ENCODE measurements at regions not wholly inside any gene's neighbourhood (a gene's known extent, or its start where the extent isn't known, plus 50 kb on each side); places are given as distances from the start of the nearest gene placed in this dataset.

GRCh38 chr21:31566064-31566463 is 93.4 kb upstream of the SOD1 start:
- no peak for DNase-seq

DNA sequence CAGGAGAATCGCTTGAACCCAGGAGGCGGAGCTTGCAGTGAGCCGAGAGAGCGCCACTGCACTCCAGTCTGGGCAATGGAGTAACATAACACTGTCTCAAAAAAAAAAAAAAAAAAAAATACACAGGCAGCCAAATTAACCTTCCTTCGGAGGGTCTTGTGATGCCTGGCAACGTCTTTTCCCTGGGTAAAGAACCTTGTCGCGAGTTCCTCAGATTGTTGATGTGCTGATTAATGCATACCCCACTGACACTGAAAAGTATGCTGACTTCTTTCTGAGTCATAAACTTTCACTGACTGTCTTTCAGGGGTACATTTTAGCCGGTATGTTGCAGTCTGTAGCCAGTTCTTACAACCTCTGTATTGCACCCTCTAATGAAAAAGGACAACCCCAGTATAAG is 95.1 kb upstream of the SOD1 start:
- DNase-seq, result no peak

DNA sequence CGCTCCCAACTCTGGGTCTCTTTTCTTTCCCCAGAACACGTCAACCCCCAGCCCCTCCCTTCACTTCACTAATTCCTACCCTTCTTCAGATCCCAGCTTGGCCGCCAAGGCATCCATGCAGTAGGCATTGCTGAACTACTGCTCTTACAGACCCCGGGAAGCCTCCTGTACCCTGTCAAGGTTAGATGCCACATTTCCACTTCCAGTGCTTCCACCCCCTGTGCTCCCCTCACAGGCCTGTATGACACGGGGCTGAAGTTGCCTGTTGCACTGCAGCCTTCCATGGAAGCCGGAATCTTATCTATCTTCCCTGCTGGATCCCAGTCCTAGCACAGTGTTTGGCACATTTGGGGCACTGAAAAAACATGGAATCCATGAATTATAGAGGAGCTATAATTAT is 99.0 kb upstream of the SOD1 start:
- DNase-seq, result no peak

GRCh38 chr21:31559368-31560119 is 99.9 kb upstream of the SOD1 start:
- peak; percentile 95 for DNase-seq

GRCh38 chr21:31558962-31559367 is 100.5 kb upstream of the SOD1 start:
- DNase-seq, result peak; percentile 96

- peak; percentile 29 for DNase-seq
These were observed 101.1 kb upstream of the SOD1 start for GRCh38 chr21:31558189-31558961.

- peak; percentile 7 for DNase-seq
These were observed 101.9 kb upstream of the SOD1 start for GRCh38 chr21:31557421-31558188.

GRCh38 chr21:31556662-31557061 is 102.8 kb upstream of the SOD1 start:
- no peak for DNase-seq

DNA sequence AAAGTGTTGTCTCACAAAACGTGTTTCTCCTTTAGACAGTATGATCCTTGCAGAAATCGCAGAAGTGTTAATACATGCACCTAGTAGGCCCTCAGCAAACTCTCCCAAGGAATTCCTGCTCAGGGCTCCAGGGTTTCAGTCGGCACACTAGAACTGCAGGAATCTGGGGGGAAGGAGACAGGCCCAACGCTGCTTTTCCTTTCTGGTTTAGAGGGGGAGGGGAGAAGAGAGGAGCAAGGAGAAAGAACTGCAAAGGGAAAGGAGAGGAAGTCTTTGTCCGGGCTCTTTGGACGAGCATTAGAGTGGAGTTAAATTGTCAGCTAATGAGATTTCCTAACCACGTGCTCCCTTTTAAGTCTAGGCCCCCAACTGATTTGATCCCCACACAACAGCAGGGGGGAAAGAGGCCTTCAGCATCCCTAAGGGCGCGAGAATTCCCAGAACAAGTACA is 103.7 kb upstream of the SOD1 start:
- no peak for DNase-seq

DNA sequence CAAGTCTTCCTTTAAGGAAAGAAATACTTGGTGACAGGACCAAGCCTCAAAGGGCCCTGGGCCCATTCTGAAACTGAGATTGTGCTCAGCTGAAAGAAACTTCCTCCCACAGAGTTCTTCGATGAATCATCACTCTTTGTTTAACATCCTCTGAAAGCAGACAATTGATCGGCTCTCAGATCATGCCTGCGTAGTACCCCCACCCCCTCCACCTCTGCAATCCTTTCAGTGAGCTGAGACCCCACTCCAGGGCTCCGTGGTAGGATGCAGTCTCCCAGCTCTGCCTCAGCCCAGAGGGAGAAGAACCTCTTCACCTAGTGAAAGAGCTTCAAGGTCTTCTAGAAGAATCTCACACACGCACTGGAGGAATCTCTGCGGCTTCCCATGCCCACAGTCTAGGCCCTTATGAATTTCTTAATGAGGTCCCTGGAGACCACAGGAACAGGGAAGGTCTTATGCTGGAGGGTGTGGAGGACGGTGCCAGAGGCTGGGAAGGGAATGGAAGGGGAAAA is 104.9 kb upstream of the SOD1 start:
- DNase-seq, result no peak

GRCh38 chr21:31553926-31554325 is 105.6 kb upstream of the SOD1 start:
- DNase-seq, result no peak

GRCh38 chr21:31553461-31553860 is 106.0 kb upstream of the SOD1 start:
- DNase-seq, result no peak

GRCh38 chr21:31552826-31553225 is 106.7 kb upstream of the SOD1 start:
- DNase-seq, result no peak

GRCh38 chr21:31550070-31550469 is 109.4 kb upstream of the SOD1 start:
- DNase-seq, result no peak

- no peak for DNase-seq
These were observed 110.8 kb upstream of the SOD1 start for GRCh38 chr21:31548688-31549087.

DNA sequence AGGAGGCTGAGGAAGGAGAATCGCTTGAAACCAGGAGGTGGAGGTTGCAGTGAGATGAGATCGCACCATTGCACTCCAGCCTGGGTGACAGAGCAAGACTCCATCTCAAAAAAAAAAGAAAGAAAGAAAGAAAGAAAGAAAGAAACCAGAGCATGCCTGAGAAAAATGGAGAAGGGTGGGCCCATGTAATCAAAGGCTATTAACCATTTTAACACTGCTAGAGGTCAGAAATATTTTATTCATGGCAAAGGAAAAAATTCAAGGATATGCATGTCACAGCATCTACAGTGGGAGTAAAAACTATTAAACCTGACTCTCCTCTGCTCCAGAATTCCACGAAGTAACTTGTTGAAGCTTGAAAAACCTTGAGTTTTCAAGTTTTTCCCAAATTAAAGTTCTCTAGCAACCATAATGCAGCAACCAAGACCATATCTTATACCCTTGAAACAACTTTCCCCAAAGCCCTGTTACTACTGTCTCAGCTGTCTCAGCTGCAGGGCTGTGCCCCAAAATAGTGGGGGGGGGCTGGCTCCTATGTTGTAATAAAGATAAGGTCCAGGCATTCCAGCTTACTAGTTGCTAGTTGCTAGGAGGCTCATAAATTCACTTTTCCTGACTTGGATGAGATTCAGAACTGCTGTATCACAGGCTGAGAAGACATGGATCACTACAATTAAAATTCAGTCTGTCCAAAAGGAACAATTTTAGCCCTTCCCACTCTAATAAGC is 112.9 kb upstream of the SOD1 start:
- DNase-seq, result no peak

DNA sequence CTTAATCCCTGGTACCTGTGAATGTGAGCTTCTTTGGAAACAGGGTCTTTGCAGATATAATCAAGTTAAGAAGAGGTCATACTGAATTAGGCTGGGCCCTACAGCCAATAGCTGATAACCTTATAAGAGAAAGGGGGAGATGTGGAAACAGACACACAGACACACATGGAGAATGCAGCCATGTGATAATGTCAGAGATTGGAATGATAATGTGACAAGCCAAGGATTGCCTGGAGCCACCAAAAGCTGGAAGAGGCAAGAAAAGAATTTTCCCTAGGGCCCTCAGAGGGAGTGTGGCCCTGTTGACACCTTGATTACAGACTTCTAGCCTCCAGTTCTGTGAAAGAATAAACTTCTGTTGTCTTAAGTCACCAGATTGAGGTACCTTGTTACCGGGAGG is 114.5 kb upstream of the SOD1 start:
- DNase-seq, result no peak

GRCh38 chr21:31543191-31543590 is 116.3 kb upstream of the SOD1 start:
- no peak for DNase-seq

GRCh38 chr21:31538816-31539215 is 120.7 kb upstream of the SOD1 start:
- no peak for DNase-seq

DNA sequence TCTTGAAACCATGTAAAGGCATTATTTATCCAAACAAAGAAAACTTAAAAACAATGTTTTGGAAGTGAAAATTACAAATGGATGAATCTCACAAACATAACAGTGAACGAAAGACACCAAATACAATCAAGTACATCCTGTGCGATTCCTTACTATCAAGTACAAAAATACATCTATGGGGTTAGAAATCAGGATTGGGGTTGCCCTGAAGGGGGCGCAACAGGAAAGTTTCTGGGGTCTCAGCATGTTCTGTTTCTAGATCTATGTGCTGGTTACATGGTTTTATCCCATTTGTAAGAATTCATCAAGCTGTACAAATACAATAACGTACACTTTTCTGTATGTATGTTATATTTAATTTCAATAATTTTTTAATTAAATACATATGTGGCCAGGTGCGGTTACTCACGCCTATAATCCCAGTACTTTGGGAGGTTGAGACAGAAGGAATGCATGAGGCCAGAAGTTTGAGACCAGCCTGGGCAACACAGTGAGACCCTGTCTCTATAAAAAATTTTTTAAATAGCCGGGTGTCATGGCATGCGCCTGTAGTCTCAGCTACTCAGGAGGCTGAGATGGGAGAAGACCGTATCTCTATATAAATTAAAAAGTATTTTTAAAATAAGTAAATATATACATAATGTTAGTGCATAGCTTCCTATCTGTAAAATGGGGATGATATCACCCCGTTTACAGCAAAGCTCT is 121.5 kb upstream of the SOD1 start:
- no peak for DNase-seq

DNA sequence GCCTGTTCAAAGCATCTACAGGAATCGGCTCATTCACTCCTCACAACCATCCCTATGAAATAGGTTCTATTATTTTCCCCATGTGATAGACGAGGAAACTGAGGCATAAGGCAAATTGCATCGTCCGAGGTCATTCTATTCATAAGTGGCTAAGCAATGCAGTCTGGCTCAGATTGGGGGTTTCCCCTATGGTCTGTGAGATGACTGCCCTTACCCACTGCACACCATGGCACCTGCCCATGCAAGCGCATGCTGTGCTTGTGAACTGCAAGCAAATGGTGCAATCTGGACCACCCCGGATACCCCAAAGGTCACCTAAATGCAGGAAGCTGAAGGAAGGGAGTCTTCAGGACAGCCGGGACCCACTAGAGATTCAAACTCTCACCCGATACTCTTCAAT is 123.4 kb upstream of the SOD1 start:
- no peak for DNase-seq

DNA sequence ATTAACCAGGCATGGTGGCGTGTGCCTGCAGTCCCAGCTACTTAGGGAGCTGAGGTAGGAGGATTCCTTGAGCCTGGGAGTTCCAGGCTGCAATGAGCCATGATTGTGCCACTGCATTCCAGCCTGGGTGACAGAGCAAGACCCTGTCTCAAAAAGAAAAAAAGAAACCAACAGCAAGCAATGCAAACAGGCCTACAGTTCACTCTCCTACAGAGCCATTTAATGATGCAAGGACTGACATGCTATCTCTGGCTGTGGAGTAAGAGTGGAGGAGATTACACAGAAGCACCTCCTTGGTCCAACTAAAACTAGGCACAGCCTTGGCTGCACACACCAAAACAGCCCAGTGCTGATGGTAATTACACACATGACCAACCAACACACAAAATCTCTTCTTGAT is 127.5 kb upstream of the SOD1 start:
- DNase-seq, result no peak

Measured in occipital lobe (tissue), 1 donor.